GM18867 (cell line): ENCODE measurements at regions not wholly inside any gene's neighbourhood (a gene's known extent, or its start where the extent isn't known, plus 50 kb on each side); places are given as distances from the start of the nearest gene placed in this dataset.
"Not testable (repeated sequence)": the region's sequence is repeated elsewhere in the genome, so short reads cannot be mapped to it uniquely, and the experiment has no call there.

Source experiments
- ATAC-seq: cut with Tn5 transposase; IDR thresholded peaks from one replicate; pipeline ENCODE4 v1.9.1; 2021; ENCODE audit warnings: mild to moderate bottlenecking, moderate library complexity; ENCODE audit not compliant: unreplicated experiment

DNA sequence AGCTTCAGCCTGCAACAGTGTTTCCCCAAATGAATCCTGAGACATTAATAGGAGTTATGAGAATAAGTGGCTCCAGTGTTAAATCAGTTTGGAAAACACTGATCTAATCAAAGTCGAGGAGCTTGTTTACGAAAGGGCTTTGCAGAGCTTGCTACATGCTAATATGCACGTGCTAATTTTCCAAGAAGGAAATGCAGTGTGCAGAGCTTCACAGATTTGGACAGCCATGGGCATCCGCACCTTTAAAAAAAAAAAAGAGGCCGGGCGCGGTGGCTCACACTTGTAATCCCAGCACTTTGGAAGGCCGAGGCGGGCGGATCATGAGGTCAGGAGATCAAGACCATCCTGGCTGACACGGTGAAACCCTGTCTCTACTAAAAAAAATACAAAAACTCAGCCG lies 79.7 kb upstream of the LMO2 start:
- ATAC-seq: not testable (repeated sequence)

- ATAC-seq: peak; percentile 55
These were observed 79.1 kb upstream of the LMO2 start for GRCh38 chr11:33970984-33971466.

DNA sequence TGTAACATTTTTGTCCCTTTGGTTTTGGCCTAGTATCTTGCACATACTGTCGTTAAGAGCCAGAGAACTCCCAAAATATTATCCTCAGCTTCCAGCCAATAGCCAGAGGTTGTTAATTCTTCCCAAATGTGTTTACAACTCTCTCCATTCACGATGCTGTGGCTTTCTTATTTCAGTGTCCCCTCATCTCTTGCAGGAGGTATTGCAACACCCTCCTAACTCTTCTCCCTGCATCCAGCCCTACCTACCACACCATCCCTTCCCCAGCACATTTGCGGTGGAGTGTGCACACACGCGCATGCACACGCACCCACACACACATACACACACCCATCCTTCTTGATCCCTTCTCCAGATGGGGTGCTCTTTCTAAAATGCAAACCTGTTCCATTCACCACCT lies 75.6 kb upstream of the LMO2 start:
- ATAC-seq: no peak

DNA sequence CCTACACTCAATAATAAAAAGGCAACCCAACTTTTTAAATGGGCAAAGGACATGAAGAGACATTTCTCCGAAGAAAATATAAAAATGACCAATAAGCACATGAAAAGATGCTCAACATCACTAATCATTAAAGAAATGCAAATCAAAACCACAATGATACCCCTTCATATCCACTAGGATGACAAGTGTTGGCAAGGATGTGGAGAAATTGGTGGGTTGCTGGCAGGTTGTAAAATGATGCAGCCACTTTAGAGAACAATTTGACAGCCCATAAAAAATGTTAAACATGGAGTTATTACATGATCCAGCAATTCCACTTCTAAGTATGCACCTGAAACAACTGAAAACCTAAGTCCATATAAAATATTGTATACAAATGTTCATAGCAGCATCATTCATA lies 73.2 kb upstream of the LMO2 start:
- no peak for ATAC-seq

- no peak for ATAC-seq
These were observed 68.1 kb upstream of the LMO2 start for GRCh38 chr11:33959855-33960400.

DNA sequence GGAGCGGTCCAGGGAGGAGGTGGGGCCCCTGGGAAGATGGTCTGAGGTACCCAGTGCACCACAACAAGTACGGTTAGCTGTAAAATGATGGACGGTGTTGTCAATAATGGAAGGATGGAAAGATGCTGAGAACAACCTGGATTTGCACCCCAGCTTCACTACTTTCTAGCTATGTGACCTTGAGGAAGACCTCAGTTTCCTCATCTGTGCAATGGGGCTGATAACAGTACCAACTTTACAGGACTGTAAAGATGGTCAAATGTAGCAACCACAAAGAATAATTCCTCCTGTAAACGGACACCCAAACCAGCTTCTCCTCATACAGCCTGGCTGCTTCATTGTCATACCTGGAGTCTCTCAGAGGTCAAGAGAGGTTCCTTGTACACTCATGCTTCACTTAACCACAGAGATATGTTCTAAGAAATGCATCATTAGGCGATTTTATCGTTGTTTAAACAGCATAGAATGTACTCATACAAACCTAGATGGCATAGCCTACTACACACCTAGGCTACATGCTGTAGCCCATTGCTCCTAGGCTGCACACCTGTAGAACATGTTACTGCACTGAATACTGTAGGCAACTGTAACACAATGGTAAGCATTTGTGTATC lies 65.5 kb upstream of the LMO2 start:
- ATAC-seq: no peak

DNA sequence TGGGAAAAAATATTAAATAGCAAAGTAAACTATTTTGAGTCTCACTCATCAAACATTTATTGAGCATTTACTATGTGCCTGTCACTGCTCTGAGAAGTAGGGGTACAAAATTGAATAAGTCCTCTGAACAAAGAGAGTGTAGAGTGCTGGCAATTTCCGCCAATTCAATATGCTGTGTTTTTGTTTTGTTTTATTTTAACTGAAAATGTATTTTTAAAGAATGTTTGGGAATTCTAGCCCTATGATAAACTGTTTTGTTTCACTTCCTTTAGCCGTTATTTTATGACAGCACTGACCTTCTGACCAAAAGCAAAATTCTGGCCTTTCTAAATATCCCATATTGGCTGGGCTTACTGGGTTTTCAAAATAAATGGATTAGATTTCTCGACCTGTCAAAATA lies 64.7 kb upstream of the LMO2 start:
- no peak for ATAC-seq

DNA sequence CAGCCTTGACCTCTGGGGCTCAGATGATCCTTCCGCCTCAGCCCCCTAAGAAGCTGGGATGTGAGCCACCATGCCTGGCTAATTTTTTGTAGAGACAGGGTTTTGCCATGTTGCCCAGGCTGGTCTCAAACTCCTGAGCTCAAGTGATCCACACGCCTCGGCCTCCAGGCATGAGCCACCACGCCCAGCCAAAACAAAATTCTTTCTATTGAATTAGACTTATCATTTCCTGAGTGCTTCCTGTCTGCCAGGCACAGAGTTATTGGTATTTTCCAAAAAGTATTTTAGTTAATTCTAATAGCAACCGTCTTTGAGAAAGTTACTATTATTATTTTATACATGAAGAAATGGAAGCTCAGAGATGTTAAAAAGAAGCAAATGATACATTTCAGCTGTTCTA lies 61.4 kb upstream of the LMO2 start:
- no peak for ATAC-seq

GRCh38 chr11:33952805-33953204 lies 60.9 kb upstream of the LMO2 start:
- no peak for ATAC-seq

- ATAC-seq: no peak
These were observed 57.5 kb upstream of the LMO2 start for GRCh38 chr11:33949252-33949913.

DNA sequence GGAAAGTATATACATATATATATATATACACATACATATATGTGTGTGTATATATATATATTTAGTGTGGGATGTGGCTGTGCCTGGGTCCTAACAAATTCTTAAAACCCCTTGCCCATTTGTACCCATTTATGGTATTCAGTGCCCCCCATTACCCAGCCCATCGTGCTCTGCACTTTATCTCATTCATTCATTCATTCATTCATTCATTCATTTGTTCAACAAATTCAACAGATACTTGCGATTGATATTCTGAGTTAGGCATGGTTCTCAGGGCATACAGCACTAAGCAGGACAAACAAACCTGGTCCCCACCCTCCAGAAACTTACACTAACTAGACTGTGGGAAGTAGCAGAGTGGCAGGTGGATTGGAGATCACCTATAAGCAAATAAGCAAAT lies 56.6 kb upstream of the LMO2 start:
- no peak for ATAC-seq

DNA sequence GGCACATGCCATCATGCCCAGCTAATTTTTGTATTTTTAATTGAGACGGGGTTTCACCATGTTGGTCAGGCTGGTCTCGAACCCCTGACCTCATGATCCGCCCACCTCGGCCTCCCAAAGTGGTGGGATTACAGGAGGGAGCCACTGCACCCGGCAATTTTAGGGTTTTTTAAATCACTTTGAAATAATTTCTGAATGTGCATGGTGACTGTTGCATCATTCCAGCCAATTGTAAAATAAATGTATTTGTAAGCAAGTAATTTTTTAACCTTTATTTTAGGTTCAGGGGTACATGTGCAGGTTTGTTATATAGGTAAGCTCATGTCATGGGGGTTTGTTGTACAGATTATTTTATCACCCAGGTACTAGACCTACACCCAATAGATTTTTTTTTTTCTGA lies 56.0 kb upstream of the LMO2 start:
- not testable (repeated sequence) for ATAC-seq

DNA sequence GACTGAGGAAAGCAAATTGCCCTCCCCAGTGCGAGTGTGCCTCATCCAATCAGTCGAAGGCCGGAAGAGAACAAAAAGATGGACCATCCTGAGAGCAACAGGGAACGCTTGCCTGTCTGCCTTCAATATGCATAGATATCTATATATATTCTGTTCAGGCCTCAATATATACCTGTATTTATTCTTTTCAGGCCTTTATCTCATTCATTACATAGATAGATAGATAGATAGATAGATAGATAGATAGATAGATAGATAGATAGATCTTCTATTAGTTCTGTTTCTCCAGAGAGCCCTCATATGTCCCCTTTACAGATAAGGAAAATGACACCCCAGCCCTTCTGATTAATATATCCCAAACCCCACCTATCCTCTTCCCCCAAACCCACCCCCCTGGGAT lies 55.1 kb upstream of the LMO2 start:
- ATAC-seq: no peak

GRCh38 chr11:33945481-33946268 lies 53.8 kb upstream of the LMO2 start:
- no peak for ATAC-seq

GRCh38 chr11:33944693-33945424 lies 53.0 kb upstream of the LMO2 start:
- no peak for ATAC-seq

DNA sequence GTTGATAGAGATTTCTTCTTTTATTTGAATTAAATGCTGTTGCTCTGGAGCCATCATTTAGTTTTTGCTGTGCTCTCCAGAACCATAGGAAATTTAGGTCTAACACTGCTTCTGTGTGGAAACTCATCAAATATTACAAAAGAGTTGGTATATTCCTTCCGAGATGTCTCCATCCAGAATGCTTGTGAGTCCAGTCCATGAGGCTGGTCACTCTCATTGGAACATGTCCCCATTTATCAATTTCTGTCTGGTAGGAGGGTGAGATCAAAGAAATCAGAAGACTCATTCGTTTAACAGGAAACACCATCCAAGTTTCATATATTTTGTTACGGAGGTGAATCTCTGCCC lies 52.4 kb upstream of the LMO2 start:
- no peak for ATAC-seq

GRCh38 chr11:33942954-33943353 lies 51.1 kb upstream of the LMO2 start:
- ATAC-seq: no peak

DNA sequence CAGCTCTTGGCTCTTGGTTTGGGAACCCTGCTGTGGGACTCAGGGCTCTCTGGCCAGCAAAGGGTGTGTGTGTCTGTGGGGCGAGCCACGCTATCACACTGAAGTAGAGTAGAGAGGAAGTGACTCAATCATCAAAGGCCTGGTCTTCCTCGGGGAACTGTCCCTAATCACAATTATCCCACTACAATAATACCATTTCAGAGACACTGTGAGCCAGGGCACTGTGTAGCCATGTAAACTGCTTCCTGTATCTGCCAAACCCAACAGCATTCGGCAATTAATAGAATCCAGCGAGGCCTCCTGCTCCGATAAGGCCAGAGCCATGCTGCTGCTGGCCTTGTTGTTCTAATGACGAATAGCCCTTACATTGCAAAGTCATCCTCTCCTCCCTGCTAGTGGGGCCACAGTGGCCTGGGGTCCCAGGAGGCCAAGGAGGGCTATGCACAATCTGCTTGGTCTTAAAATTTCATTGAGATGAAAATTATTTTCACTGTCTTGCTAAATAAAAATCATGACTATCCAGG lies 49.8 kb upstream of the LMO2 start:
- no peak for ATAC-seq
